ENCODE measurements at regions not wholly inside any gene's neighbourhood (a gene's known extent, or its start where the extent isn't known, plus 50 kb on each side); places are given as distances from the start of the nearest gene placed in this dataset.

- in situ Hi-C loops (cut with MboI) = no loop called here
- no peak for DNase-seq (ENCODE audit: extremely low read depth in 1 of 4, low spot score in 3 of 4)
- TF ChIP-seq ZNF316 (IDR thresholded peaks at IDR 0.05) (peak; percentile 83), C11orf30 (IDR thresholded peaks at IDR 0.05; ENCODE audit: low read depth) (peak; percentile 65), CBX5 (IDR thresholded peaks at IDR 0.05; ENCODE audit: borderline replicate concordance, low read depth) (no peak), MAFG (tag; conservative IDR thresholded peaks at IDR 0.05) (peak; percentile 27; the same call in 1 of the 2 replicates), CBX1 (IDR thresholded peaks at IDR 0.05; ENCODE audit: low read depth) (no peak)
- TF ChIP-seq, protein P1, sequence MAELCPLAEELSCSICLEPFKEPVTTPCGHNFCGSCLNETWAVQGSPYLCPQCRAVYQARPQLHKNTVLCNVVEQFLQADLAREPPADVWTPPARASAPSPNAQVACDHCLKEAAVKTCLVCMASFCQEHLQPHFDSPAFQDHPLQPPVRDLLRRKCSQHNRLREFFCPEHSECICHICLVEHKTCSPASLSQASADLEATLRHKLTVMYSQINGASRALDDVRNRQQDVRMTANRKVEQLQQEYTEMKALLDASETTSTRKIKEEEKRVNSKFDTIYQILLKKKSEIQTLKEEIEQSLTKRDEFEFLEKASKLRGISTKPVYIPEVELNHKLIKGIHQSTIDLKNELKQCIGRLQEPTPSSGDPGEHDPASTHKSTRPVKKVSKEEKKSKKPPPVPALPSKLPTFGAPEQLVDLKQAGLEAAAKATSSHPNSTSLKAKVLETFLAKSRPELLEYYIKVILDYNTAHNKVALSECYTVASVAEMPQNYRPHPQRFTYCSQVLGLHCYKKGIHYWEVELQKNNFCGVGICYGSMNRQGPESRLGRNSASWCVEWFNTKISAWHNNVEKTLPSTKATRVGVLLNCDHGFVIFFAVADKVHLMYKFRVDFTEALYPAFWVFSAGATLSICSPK (IDR thresholded peaks at IDR 0.05; ENCODE audit: borderline replicate concordance) = no peak
- no peak overlapping the region for H3K4me2 ChIP-seq (ENCODE audit: insufficient read depth, low read length)
- H2AFZ ChIP-seq (ENCODE audit: low read depth, low read length) = no peak overlapping the region
- CTCF ChIA-PET (ENCODE audit: low intra/inter-chr PET ratio) = no interaction called here
- no peak overlapping the region for H3K27ac ChIP-seq (ENCODE audit: extremely low read depth, low read depth, low read length)
- no peaks in the 10 kb centered on the region for H3K79me2 ChIP-seq (ENCODE audit: control insufficient read depth, insufficient read depth, low read length)
- H3K9ac ChIP-seq (ENCODE audit: insufficient read depth in 1 of 2, low read depth in 2 of 2, low read length in 2 of 2) = no peak overlapping the region
- H3K9me3 ChIP-seq (replicated peaks; ENCODE audit: control insufficient read depth, insufficient read depth, low read depth, low read length) = no peaks in the 10 kb centered on the region
- H3K4me3 ChIP-seq = no peak overlapping the region
- POLR2A ChIA-PET = no interaction called here
- no peak for ATAC-seq
- no peaks in the 10 kb centered on the region for H4K20me1 ChIP-seq (replicated peaks; ENCODE audit: control insufficient read depth, insufficient read depth, low read length)
- H3K27me3 ChIP-seq (ENCODE audit: control insufficient read depth in 2 of 2, insufficient read depth in 2 of 2, low read length in 2 of 2) = no peaks in the 10 kb centered on the region
- intact Hi-C loops (cut with micrococcal nuclease) = no loop called here
- H3K4me1 ChIP-seq (replicated peaks in 1 of 2; ENCODE audit: control insufficient read depth in 2 of 2, insufficient read depth in 2 of 2, low read length in 2 of 2) = no peaks in the 10 kb centered on the region; a peak in 1 of 5 replicates
- no peaks in the 10 kb centered on the region for H3K36me3 ChIP-seq (ENCODE audit: control insufficient read depth, insufficient read depth, low read length)
- H3K9me1 ChIP-seq (ENCODE audit: control insufficient read depth, insufficient read depth, low read length) = no peaks in the 10 kb centered on the region
- BruUV-seq (replicated peaks) = no TSS peak
- no peak for FAIRE-seq
Measured at GRCh38 chr3:152617609-152618008, 217.3 kb upstream of the P2RY1 start.

GRCh38 chr3:152618529-152618928, 216.4 kb upstream of the P2RY1 start:
- in situ Hi-C loops (cut with MboI) = no loop called here
- TF ChIP-seq ZNF668 (CRISPR knock-in tag; IDR thresholded peaks at IDR 0.05) (no peak), PKNOX1 (IDR thresholded peaks at IDR 0.05) (no peak), TCF15 (CRISPR knock-in tag; IDR thresholded peaks at IDR 0.05) (no peak), ZNF143 (CRISPR knock-in tag; IDR thresholded peaks at IDR 0.05) (no peak)
- TF ChIP-seq, protein P2, sequence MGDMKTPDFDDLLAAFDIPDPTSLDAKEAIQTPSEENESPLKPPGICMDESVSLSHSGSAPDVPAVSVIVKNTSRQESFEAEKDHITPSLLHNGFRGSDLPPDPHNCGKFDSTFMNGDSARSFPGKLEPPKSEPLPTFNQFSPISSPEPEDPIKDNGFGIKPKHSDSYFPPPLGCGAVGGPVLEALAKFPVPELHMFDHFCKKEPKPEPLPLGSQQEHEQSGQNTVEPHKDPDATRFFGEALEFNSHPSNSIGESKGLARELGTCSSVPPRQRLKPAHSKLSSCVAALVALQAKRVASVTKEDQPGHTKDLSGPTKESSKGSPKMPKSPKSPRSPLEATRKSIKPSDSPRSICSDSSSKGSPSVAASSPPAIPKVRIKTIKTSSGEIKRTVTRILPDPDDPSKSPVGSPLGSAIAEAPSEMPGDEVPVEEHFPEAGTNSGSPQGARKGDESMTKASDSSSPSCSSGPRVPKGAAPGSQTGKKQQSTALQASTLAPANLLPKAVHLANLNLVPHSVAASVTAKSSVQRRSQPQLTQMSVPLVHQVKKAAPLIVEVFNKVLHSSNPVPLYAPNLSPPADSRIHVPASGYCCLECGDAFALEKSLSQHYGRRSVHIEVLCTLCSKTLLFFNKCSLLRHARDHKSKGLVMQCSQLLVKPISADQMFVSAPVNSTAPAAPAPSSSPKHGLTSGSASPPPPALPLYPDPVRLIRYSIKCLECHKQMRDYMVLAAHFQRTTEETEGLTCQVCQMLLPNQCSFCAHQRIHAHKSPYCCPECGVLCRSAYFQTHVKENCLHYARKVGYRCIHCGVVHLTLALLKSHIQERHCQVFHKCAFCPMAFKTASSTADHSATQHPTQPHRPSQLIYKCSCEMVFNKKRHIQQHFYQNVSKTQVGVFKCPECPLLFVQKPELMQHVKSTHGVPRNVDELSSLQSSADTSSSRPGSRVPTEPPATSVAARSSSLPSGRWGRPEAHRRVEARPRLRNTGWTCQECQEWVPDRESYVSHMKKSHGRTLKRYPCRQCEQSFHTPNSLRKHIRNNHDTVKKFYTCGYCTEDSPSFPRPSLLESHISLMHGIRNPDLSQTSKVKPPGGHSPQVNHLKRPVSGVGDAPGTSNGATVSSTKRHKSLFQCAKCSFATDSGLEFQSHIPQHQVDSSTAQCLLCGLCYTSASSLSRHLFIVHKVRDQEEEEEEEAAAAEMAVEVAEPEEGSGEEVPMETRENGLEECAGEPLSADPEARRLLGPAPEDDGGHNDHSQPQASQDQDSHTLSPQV (IDR thresholded peaks at IDR 0.05) = no peak

More at GRCh38 chr3:152618529-152618928, 216.4 kb upstream of the P2RY1 start:
- no peak for FAIRE-seq
- ChIA-PET CTCF (ENCODE audit: low intra/inter-chr PET ratio) (no interaction called here), POLR2A (no interaction called here)
- no peak for ATAC-seq
- Histone ChIP-seq H4K20me1 (replicated peaks; ENCODE audit: control insufficient read depth, insufficient read depth, low read length) (no peaks in the 10 kb centered on the region), H3K4me2 (ENCODE audit: insufficient read depth, low read length) (no peak overlapping the region), H3K36me3 (ENCODE audit: control insufficient read depth, insufficient read depth, low read length) (no peaks in the 10 kb centered on the region), H3K9ac (ENCODE audit: insufficient read depth in 1 of 2, low read depth in 2 of 2, low read length in 2 of 2) (no peak overlapping the region), H3K4me3 (no peak overlapping the region), H3K4me1 (replicated peaks in 1 of 2; ENCODE audit: control insufficient read depth in 2 of 2, insufficient read depth in 2 of 2, low read length in 2 of 2) (no peaks in the 10 kb centered on the region; a peak in 1 of 5 replicates), H3K9me1 (ENCODE audit: control insufficient read depth, insufficient read depth, low read length) (no peaks in the 10 kb centered on the region), H2AFZ (ENCODE audit: low read depth, low read length) (no peak overlapping the region), H3K27ac (ENCODE audit: extremely low read depth, low read depth, low read length) (no peak overlapping the region), H3K27me3 (ENCODE audit: control insufficient read depth in 2 of 2, insufficient read depth in 2 of 2, low read length in 2 of 2) (no peaks in the 10 kb centered on the region), H3K9me3 (replicated peaks; ENCODE audit: control insufficient read depth, insufficient read depth, low read depth, low read length) (no peaks in the 10 kb centered on the region), H3K79me2 (ENCODE audit: control insufficient read depth, insufficient read depth, low read length) (no peaks in the 10 kb centered on the region)
- BruUV-seq (replicated peaks) = no TSS peak
- WGBS (ENCODE audit: insufficient coverage, low coverage, missing lambda C conversion rate) = 63% methylated on average over 1 of the region's 1 CpG
- no peak for DNase-seq (ENCODE audit: extremely low read depth in 1 of 4, low spot score in 3 of 4)
- intact Hi-C loops (cut with micrococcal nuclease) = no loop called here

Data from K562 (cell line).